Upper lobe of right lung (tissue), 1 donor: ENCODE measurements at regions not wholly inside any gene's neighbourhood (a gene's known extent, or its start where the extent isn't known, plus 50 kb on each side); places are given as distances from the start of the nearest gene placed in this dataset.

Source experiments
- ATAC-seq: fragments of 200-7000 bp; cut with Tn5 transposase; one replicate; pipeline ENCODE4 v1.9.1; 2020; ENCODE audit warnings: mild to moderate bottlenecking, moderate library complexity
- DNase-seq: peaks from one replicate; pipeline ENCODE4 v3.0.0-alpha.2; 2020
- H3K27ac ChIP-seq: fragments of 200-600 bp; one replicate; pipeline ENCODE4 v1.8.0; 2022
- H3K27me3 ChIP-seq: fragments of 200-600 bp; one replicate; pipeline ENCODE4 v1.8.0; 2022; ENCODE audit warnings: mild to moderate bottlenecking
- H3K36me3 ChIP-seq: fragments of 200-600 bp; one replicate; pipeline ENCODE4 v1.8.0; 2022
- H3K4me1 ChIP-seq: fragments of 200-600 bp; one replicate; pipeline ENCODE4 v1.8.0; 2022
- H3K4me3 ChIP-seq: fragments of 200-600 bp; one replicate; pipeline ENCODE4 v1.8.0; 2022; ENCODE audit warnings: mild to moderate bottlenecking
- H3K9me3 ChIP-seq: fragments of 200-600 bp; one replicate; pipeline ENCODE4 v1.8.0; 2022
- CTCF ChIP-seq: fragments of 200-600 bp; IDR thresholded peaks from one replicate; pipeline ENCODE4 v1.8.0; 2022; ENCODE audit warnings: antibody characterized with exemption
- intact Hi-C: fragments of 100-400 bp; cut with DNase I; formaldehyde crosslinking; loops from one replicate; pipeline ENCODE4 v1.11.0; 2022
- donor health status: DM: no; HTN: yes; CAD: no; lungs with severe emphysema.

- Histone ChIP-seq H3K27ac (no peak overlapping the region), H3K27me3 (no peaks in the 10 kb centered on the region), H3K9me3 (no peaks in the 10 kb centered on the region), H3K4me3 (no peak overlapping the region), H3K4me1 (no peaks in the 10 kb centered on the region), H3K36me3 (no peaks in the 10 kb centered on the region)
- intact Hi-C loops, result no loop called here
- ATAC-seq (peak; percentile 10), DNase-seq (no peak)
- no peak for TF ChIP-seq CTCF
These were observed 133.4 kb downstream of the JCAD start for GRCh38 chr10:29925771-29926692.

GRCh38 chr10:29924436-29924835 is 134.9 kb downstream of the JCAD start:
- intact Hi-C loops, result no loop called here
- no peaks in the 10 kb centered on the region for H3K9me3 ChIP-seq
- ATAC-seq, result no peak

GRCh38 chr10:29923416-29923965 is 135.9 kb downstream of the JCAD start:
- intact Hi-C loops, result no loop called here
- H3K4me1 ChIP-seq, result no peaks in the 10 kb centered on the region
- ATAC-seq, result no peak

More at GRCh38 chr10:29924436-29924835, 134.9 kb downstream of the JCAD start:
- Histone ChIP-seq H3K27ac (no peak overlapping the region), H3K27me3 (no peaks in the 10 kb centered on the region), H3K36me3 (no peaks in the 10 kb centered on the region), H3K4me1 (no peaks in the 10 kb centered on the region), H3K4me3 (no peak overlapping the region)
- TF ChIP-seq CTCF, result no peak
- no peak for DNase-seq

GRCh38 chr10:29922892-29923291 is 136.5 kb downstream of the JCAD start:
- no peak overlapping the region for H3K27ac ChIP-seq
- intact Hi-C loops, result no loop called here
- no peak for ATAC-seq

More at GRCh38 chr10:29923416-29923965, 135.9 kb downstream of the JCAD start:
- H3K4me3 ChIP-seq, result no peak overlapping the region
- no peak overlapping the region for H3K27ac ChIP-seq
- no peaks in the 10 kb centered on the region for H3K27me3 ChIP-seq
- DNase-seq, result no peak
- no peak for TF ChIP-seq CTCF
- no peaks in the 10 kb centered on the region for H3K36me3 ChIP-seq
- H3K9me3 ChIP-seq, result no peaks in the 10 kb centered on the region

GRCh38 chr10:29922226-29922625 is 137.2 kb downstream of the JCAD start:
- H3K27ac ChIP-seq, result no peak overlapping the region
- no peak for TF ChIP-seq CTCF
- no peak for ATAC-seq
- no peaks in the 10 kb centered on the region for H3K9me3 ChIP-seq
- intact Hi-C loops, result no loop called here
- no peaks in the 10 kb centered on the region for H3K27me3 ChIP-seq
- no peak overlapping the region for H3K4me3 ChIP-seq
- H3K4me1 ChIP-seq, result no peaks in the 10 kb centered on the region
- no peak for DNase-seq
- H3K36me3 ChIP-seq, result no peaks in the 10 kb centered on the region

More at GRCh38 chr10:29922892-29923291, 136.5 kb downstream of the JCAD start:
- no peak overlapping the region for H3K4me3 ChIP-seq
- H3K9me3 ChIP-seq, result no peaks in the 10 kb centered on the region
- TF ChIP-seq CTCF, result no peak
- no peak for DNase-seq
- H3K27me3 ChIP-seq, result no peaks in the 10 kb centered on the region
- H3K36me3 ChIP-seq, result no peaks in the 10 kb centered on the region
- H3K4me1 ChIP-seq, result no peaks in the 10 kb centered on the region
